ENCODE measurements at regions not wholly inside any gene's neighbourhood (a gene's known extent, or its start where the extent isn't known, plus 50 kb on each side); places are given as distances from the start of the nearest gene placed in this dataset.

GRCh38 chr2:13666582-13667414 lies 950.1 kb downstream of the TRIB2 start:
- Mint-ChIP-seq H3K27ac (no peak overlapping the region), H3K4me3 (no peak overlapping the region), H3K4me1 (no peaks in the 10 kb centered on the region), H3K9me3 (no peaks in the 10 kb centered on the region), H3K27me3 (ENCODE audit: low read depth) (peaks cover 68% of the 10 kb centered on the region), H3K36me3 (ENCODE audit: insufficient read depth in 1 of 3, low read depth in 3 of 3) (no peaks in the 10 kb centered on the region)
- Histone ChIP-seq H2AFZ (ENCODE audit: low read length) (no peak overlapping the region), H3K4ac (ENCODE audit: low read depth, low read length) (no peak overlapping the region), H3K79me1 (ENCODE audit: insufficient read depth, low read depth, low read length, poor library complexity, severe bottlenecking) (no peaks in the 10 kb centered on the region), H3K14ac (ENCODE audit: insufficient read depth, low read length) (no peak overlapping the region), H3K23ac (ENCODE audit: insufficient read length, low read depth, low read length) (no peak overlapping the region), H3K9me3 (ENCODE audit: control insufficient read depth, low read depth, low read length) (no peaks in the 10 kb centered on the region), H2BK15ac (ENCODE audit: low read depth, low read length) (no peak overlapping the region), H4K91ac (ENCODE audit: insufficient read length, low read depth, low read length) (no peak overlapping the region), H3K18ac (ENCODE audit: insufficient read length, low read depth, low read length) (no peak overlapping the region), H3K56ac (ENCODE audit: insufficient read length, low read depth, low read length) (no peak overlapping the region), H3K79me2 (ENCODE audit: insufficient read depth, low read length) (no peaks in the 10 kb centered on the region), H4K8ac (replicated peaks; ENCODE audit: insufficient read length, low read depth, low read length) (no peak overlapping the region), H3K27me3 (ENCODE audit: insufficient read depth, low read length) (no peaks in the 10 kb centered on the region), H2BK20ac (ENCODE audit: low read depth, low read length, poor library complexity, severe bottlenecking) (no peak overlapping the region), H2BK5ac (ENCODE audit: insufficient read length, low read length) (no peak overlapping the region), H3K27ac (ENCODE audit: insufficient read length, low read depth, low read length) (no peak overlapping the region), H2BK120ac (ENCODE audit: low read depth, low read length, poor library complexity, severe bottlenecking) (no peak overlapping the region), H3K4me1 (ENCODE audit: insufficient read depth, low read length) (no peaks in the 10 kb centered on the region), H3K9ac (ENCODE audit: extremely low read depth, insufficient read length, low read length) (no peak overlapping the region), H4K5ac (ENCODE audit: insufficient read length, low read depth, low read length) (no peak overlapping the region), H4K20me1 (ENCODE audit: control insufficient read depth, insufficient read depth, insufficient read length) (no peaks in the 10 kb centered on the region), H3K23me2 (ENCODE audit: insufficient read length, low read depth, low read length, poor library complexity, severe bottlenecking) (no peaks in the 10 kb centered on the region), H3T11ph (ENCODE audit: low read length) (no peak overlapping the region), H2AK5ac (ENCODE audit: insufficient read length, low read length) (no peak overlapping the region), H3K4me2 (ENCODE audit: insufficient read depth, insufficient read length, low read length) (no peak overlapping the region), H2BK12ac (ENCODE audit: insufficient read length, low read depth, low read length) (no peak overlapping the region)
- DNase-seq, result no peak
- no CpG with 5 or more reads among the region's 3 CpGs for WGBS (ENCODE audit: extremely low coverage, insufficient read length, low lambda C conversion rate)
- TF ChIP-seq CTCF (conservative IDR thresholded peaks at IDR 0.05), result no peak
